ENCODE measurements at regions not wholly inside any gene's neighbourhood (a gene's known extent, or its start where the extent isn't known, plus 50 kb on each side); places are given as distances from the start of the nearest gene placed in this dataset.

DNA sequence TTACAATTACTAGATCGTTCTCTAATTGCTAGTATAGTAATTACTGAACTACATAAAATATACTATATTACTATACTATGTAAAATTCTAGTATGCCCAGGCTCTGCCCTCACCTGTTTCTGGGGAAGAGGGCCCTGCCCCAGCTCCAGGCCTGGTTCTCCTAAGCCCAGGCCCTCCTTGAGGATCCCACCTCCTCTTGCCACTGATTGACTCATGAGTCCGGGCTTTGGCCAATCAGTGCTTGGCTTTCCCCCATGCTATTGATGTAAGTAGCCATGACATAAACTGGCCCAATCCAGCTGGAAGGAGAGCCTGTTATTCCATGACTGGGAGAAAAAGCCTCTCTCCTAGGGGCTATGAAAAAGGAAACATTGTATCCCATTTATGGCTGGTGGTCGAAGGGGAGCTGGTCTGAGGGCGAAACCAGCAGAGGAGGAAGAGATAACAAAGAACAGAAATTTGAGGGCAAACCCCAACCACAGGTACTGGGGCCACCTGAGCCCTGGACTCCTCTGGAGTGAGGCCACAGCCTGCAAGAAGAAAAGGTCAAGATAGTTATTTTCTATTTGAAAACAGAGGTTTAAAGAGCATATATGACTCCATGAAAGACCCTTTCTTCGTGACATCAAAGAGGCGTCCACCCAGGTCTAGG, 129.3 kb upstream of the CD93 start:
- Mint-ChIP-seq H3K4me1 (ENCODE audit: low read depth) (no peaks in the 10 kb centered on the region), H3K27me3 (peaks cover 2% of the 10 kb centered on the region), H3K4me3 (no peak overlapping the region), H3K27ac (no peak overlapping the region), H3K36me3 (ENCODE audit: low read depth) (no peaks in the 10 kb centered on the region), H3K9me3 (peaks cover 3% of the 10 kb centered on the region)
- CTCF ChIA-PET = no interaction called here
- DNase-seq = no peak
- intact Hi-C loops (cut with micrococcal nuclease) = no loop called here
- POLR2A ChIA-PET = no interaction called here
- TF ChIP-seq CTCF (IDR thresholded peaks at IDR 0.05) = no peak
- no peak for ATAC-seq

DNA sequence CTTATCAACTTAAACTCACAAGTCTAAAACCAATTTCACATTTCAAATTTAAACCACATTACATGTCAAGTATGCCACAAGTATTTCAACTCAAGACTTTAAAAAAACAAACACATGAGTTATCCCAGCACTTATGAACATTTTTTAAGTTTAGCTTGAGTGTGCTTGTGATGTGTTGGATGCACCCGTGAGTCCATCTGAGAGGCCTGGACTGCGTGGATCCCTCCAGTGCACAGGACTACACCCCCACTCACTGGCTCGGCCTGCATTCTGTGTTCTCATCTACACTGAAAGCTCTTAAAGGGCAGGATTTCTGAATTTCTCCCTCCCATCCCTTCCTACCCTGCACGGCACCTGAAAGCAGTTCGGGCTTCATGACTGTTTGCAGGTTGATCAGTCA, 128.8 kb upstream of the CD93 start:
- CTCF ChIA-PET = no interaction called here
- Mint-ChIP-seq H3K36me3 (ENCODE audit: low read depth) (no peaks in the 10 kb centered on the region), H3K4me1 (ENCODE audit: low read depth) (no peaks in the 10 kb centered on the region), H3K4me3 (no peak overlapping the region), H3K27me3 (peaks cover 2% of the 10 kb centered on the region), H3K9me3 (no peaks in the 10 kb centered on the region), H3K27ac (no peak overlapping the region)
- DNase-seq = no peak
- no peak for ATAC-seq
- POLR2A ChIA-PET = no interaction called here
- intact Hi-C loops (cut with micrococcal nuclease) = no loop called here
- TF ChIP-seq CTCF (IDR thresholded peaks at IDR 0.05) = no peak

DNA sequence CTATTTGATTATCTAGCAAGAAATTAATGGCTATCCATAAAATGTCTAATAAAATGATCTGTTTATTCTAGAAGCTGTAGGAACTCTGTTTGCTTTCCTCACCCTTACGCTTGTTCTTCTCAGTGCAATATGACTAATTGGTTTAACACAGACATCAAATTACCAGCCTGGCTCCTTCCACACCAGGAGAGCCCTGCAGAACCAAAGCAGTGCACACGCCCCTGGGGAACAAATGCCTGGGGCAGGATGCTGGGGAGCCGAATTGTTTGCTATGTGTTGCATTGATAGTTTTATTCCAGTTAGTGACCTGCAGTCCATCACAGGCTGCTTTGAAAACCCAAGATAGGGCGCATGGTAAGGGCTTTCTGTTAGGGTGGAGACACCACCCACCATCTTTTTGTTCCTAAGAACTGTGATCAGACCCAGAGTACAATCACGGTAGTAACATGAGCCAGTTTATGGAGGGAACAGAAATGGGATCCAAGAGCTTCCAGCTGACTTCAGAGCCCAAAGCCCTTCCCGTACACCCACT, 126.4 kb upstream of the CD93 start:
- no peak overlapping the region for H3K27ac Mint-ChIP-seq
- TF ChIP-seq CTCF (IDR thresholded peaks at IDR 0.05) = no peak
- H3K27me3 Mint-ChIP-seq = peaks cover 2% of the 10 kb centered on the region
- no peak overlapping the region for H3K4me3 Mint-ChIP-seq
- ChIA-PET CTCF (no interaction called here), POLR2A (no interaction called here)
- DNase-seq (no peak), ATAC-seq (no peak)
- no peaks in the 10 kb centered on the region for H3K9me3 Mint-ChIP-seq
- no peaks in the 10 kb centered on the region for H3K4me1 Mint-ChIP-seq (ENCODE audit: low read depth)
- no peaks in the 10 kb centered on the region for H3K36me3 Mint-ChIP-seq (ENCODE audit: low read depth)
- intact Hi-C loops (cut with micrococcal nuclease) = no loop called here

- ATAC-seq (no peak), DNase-seq (no peak)
- Mint-ChIP-seq H3K27ac (no peak overlapping the region), H3K4me1 (ENCODE audit: low read depth) (no peaks in the 10 kb centered on the region), H3K27me3 (peaks cover under 1% of the 10 kb centered on the region), H3K36me3 (ENCODE audit: low read depth) (no peaks in the 10 kb centered on the region), H3K4me3 (no peak overlapping the region), H3K9me3 (no peaks in the 10 kb centered on the region)
- no peak for TF ChIP-seq CTCF (IDR thresholded peaks at IDR 0.05)
- intact Hi-C loops (cut with micrococcal nuclease) = no loop called here
- ChIA-PET CTCF (no interaction called here), POLR2A (no interaction called here)
Measured at GRCh38 chr20:23212011-23212410, 125.9 kb upstream of the CD93 start.

DNA sequence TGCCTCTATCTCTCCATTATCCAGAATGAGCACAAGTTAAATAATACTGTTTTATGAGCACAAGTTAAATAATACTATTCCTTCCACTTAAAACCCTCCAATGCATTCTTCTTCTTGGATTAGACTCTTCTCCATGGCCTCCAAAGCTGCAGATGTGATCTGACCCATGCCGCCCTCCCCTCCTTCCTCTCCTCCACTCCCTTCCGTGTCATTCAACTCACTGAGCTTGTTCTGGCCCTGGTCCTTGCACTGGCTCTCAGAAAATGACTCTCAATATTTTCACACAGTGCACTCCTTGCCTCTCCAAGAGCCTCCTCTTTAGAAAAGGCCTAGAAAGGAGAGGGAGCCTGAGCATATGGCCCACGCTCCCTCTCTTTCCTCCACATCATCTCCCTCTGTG, 125.0 kb upstream of the CD93 start:
- ATAC-seq (no peak), DNase-seq (no peak)
- ChIA-PET POLR2A (no interaction called here), CTCF (no interaction called here)
- H3K27ac Mint-ChIP-seq = no peak overlapping the region
- H3K4me3 Mint-ChIP-seq = no peak overlapping the region
- no peaks in the 10 kb centered on the region for H3K4me1 Mint-ChIP-seq (ENCODE audit: low read depth)
- no peaks in the 10 kb centered on the region for H3K9me3 Mint-ChIP-seq
- intact Hi-C loops (cut with micrococcal nuclease) = no loop called here
- H3K36me3 Mint-ChIP-seq (ENCODE audit: low read depth) = no peaks in the 10 kb centered on the region
- TF ChIP-seq CTCF (IDR thresholded peaks at IDR 0.05) = no peak
- H3K27me3 Mint-ChIP-seq = no peaks in the 10 kb centered on the region

All from activated CD8-positive, alpha-beta T cell treated with anti-CD3 and anti-CD28 coated beads for 36 hours (primary cell).